Memory B cell (primary cell): ENCODE measurements at regions not wholly inside any gene's neighbourhood (a gene's known extent, or its start where the extent isn't known, plus 50 kb on each side); places are given as distances from the start of the nearest gene placed in this dataset.
"Not testable (repeated sequence)": the region's sequence is repeated elsewhere in the genome, so short reads cannot be mapped to it uniquely, and the experiment has no call there.

Experiments
- ATAC-seq: fragments of 150-1000 bp; cut with Tn5 transposase; 2 replicates; pipeline ENCODE4 v1.10.0; 2021; ENCODE audit warnings: low read depth, mild to moderate bottlenecking, moderate library complexity
- DNase-seq, 2 donors: peaks; one replicate each; pipeline ENCODE4 v3.0.0; 2022; ENCODE audit warnings: low spot score in 2 of 2
- H3K27ac Mint-ChIP-seq: one replicate; pipeline ENCODE4 v1.8.0; 2022; ENCODE audit warnings: mild to moderate bottlenecking, moderate library complexity, mixed read lengths
- H3K27me3 Mint-ChIP-seq: one replicate; pipeline ENCODE4 v1.8.0; 2022; ENCODE audit warnings: mixed read lengths
- H3K36me3 Mint-ChIP-seq: one replicate; pipeline ENCODE4 v1.8.0; 2022; ENCODE audit warnings: mild to moderate bottlenecking, mixed read lengths
- H3K4me1 Mint-ChIP-seq: one replicate; pipeline ENCODE4 v1.8.0; 2022; ENCODE audit warnings: mixed read lengths
- H3K4me3 Mint-ChIP-seq: one replicate; pipeline ENCODE4 v1.8.0; 2022; ENCODE audit warnings: mild to moderate bottlenecking, moderate library complexity, mixed read lengths
- H3K9me3 Mint-ChIP-seq: one replicate; pipeline ENCODE4 v1.8.0; 2022; ENCODE audit warnings: mixed read lengths

GRCh38 chr1:81264976-81265375 is 535.8 kb upstream of the ADGRL2 start:
- no peaks in the 10 kb centered on the region for H3K27me3 Mint-ChIP-seq
- H3K27ac Mint-ChIP-seq: no peak overlapping the region
- no peak for DNase-seq
- no peak for ATAC-seq
- H3K4me1 Mint-ChIP-seq: no peaks in the 10 kb centered on the region
- peaks cover 1% of the 10 kb centered on the region for H3K9me3 Mint-ChIP-seq
- H3K36me3 Mint-ChIP-seq: no peaks in the 10 kb centered on the region
- H3K4me3 Mint-ChIP-seq: no peak overlapping the region

GRCh38 chr1:81259625-81260411 is 540.9 kb upstream of the ADGRL2 start:
- Mint-ChIP-seq H3K27me3 (no peaks in the 10 kb centered on the region), H3K4me1 (no peaks in the 10 kb centered on the region), H3K9me3 (peaks cover 1% of the 10 kb centered on the region), H3K27ac (no peak overlapping the region), H3K36me3 (no peaks in the 10 kb centered on the region), H3K4me3 (no peak overlapping the region)
- no peak for ATAC-seq
- DNase-seq: no peak

- H3K4me1 Mint-ChIP-seq: no peaks in the 10 kb centered on the region
- no peaks in the 10 kb centered on the region for H3K27me3 Mint-ChIP-seq
- H3K36me3 Mint-ChIP-seq: no peaks in the 10 kb centered on the region
- DNase-seq (no peak), ATAC-seq (no peak)
- H3K27ac Mint-ChIP-seq: no peak overlapping the region
- H3K4me3 Mint-ChIP-seq: no peak overlapping the region
- H3K9me3 Mint-ChIP-seq: no peaks in the 10 kb centered on the region
Observed at GRCh38 chr1:81254560-81254959, 546.2 kb upstream of the ADGRL2 start.

GRCh38 chr1:81254068-81254467 is 546.7 kb upstream of the ADGRL2 start:
- ATAC-seq (no peak), DNase-seq (no peak)
- Mint-ChIP-seq H3K36me3 (no peaks in the 10 kb centered on the region), H3K4me1 (no peaks in the 10 kb centered on the region), H3K27me3 (no peaks in the 10 kb centered on the region), H3K4me3 (no peak overlapping the region), H3K9me3 (no peaks in the 10 kb centered on the region), H3K27ac (no peak overlapping the region)

- DNase-seq (no peak), ATAC-seq (no peak)
- Mint-ChIP-seq H3K27me3 (peaks cover 4% of the 10 kb centered on the region), H3K27ac (no peak overlapping the region), H3K4me1 (no peaks in the 10 kb centered on the region), H3K36me3 (no peaks in the 10 kb centered on the region), H3K4me3 (no peak overlapping the region), H3K9me3 (no peaks in the 10 kb centered on the region)
Observed at GRCh38 chr1:81252471-81253151, 548.1 kb upstream of the ADGRL2 start.

GRCh38 chr1:81250825-81251224 is 549.9 kb upstream of the ADGRL2 start:
- H3K4me3 Mint-ChIP-seq, H3K4me1 Mint-ChIP-seq, H3K27me3 Mint-ChIP-seq, H3K9me3 Mint-ChIP-seq, DNase-seq, H3K27ac Mint-ChIP-seq, ATAC-seq, H3K36me3 Mint-ChIP-seq: not testable (repeated sequence)

- not testable (repeated sequence) for ATAC-seq, H3K36me3 Mint-ChIP-seq, H3K27ac Mint-ChIP-seq, DNase-seq, H3K9me3 Mint-ChIP-seq, H3K4me1 Mint-ChIP-seq, H3K4me3 Mint-ChIP-seq, H3K27me3 Mint-ChIP-seq
Observed at GRCh38 chr1:81245084-81245715, 555.5 kb upstream of the ADGRL2 start.

- not testable (repeated sequence) for DNase-seq, H3K4me3 Mint-ChIP-seq, H3K27ac Mint-ChIP-seq, H3K27me3 Mint-ChIP-seq, H3K9me3 Mint-ChIP-seq, H3K36me3 Mint-ChIP-seq, H3K4me1 Mint-ChIP-seq, ATAC-seq
Observed at GRCh38 chr1:81244612-81245011, 556.1 kb upstream of the ADGRL2 start.

- Mint-ChIP-seq H3K27me3 (peaks cover 1% of the 10 kb centered on the region), H3K27ac (no peak overlapping the region), H3K4me3 (no peak overlapping the region), H3K9me3 (peaks cover 2% of the 10 kb centered on the region), H3K36me3 (no peaks in the 10 kb centered on the region), H3K4me1 (peaks cover 2% of the 10 kb centered on the region)
- ATAC-seq: no peak
- no peak for DNase-seq
Observed at GRCh38 chr1:81242103-81242502, 558.6 kb upstream of the ADGRL2 start.

GRCh38 chr1:81238129-81238528 is 562.6 kb upstream of the ADGRL2 start:
- Mint-ChIP-seq H3K4me1 (peaks cover 2% of the 10 kb centered on the region), H3K4me3 (peak overlapping the region; percentile 1), H3K27ac (no peak overlapping the region), H3K9me3 (no peaks in the 10 kb centered on the region), H3K36me3 (no peaks in the 10 kb centered on the region), H3K27me3 (peaks cover 1% of the 10 kb centered on the region)
- DNase-seq: no peak
- no peak for ATAC-seq

- DNase-seq (no peak), ATAC-seq (no peak)
- H3K27ac Mint-ChIP-seq: no peak overlapping the region
- H3K27me3 Mint-ChIP-seq: peaks cover 1% of the 10 kb centered on the region
- H3K4me1 Mint-ChIP-seq: peaks cover 2% of the 10 kb centered on the region
- H3K4me3 Mint-ChIP-seq: peak overlapping the region; percentile 1
- H3K9me3 Mint-ChIP-seq: no peaks in the 10 kb centered on the region
- H3K36me3 Mint-ChIP-seq: no peaks in the 10 kb centered on the region
Observed at GRCh38 chr1:81237473-81238089, 563.2 kb upstream of the ADGRL2 start.

GRCh38 chr1:81234237-81234636 is 566.5 kb upstream of the ADGRL2 start:
- Mint-ChIP-seq H3K9me3 (no peaks in the 10 kb centered on the region), H3K4me1 (peaks cover 2% of the 10 kb centered on the region)
- no peak for DNase-seq

GRCh38 chr1:81233591-81233990 is 567.1 kb upstream of the ADGRL2 start:
- no peak overlapping the region for H3K27ac Mint-ChIP-seq
- no peaks in the 10 kb centered on the region for H3K36me3 Mint-ChIP-seq
- H3K4me3 Mint-ChIP-seq: no peak overlapping the region
- no peaks in the 10 kb centered on the region for H3K9me3 Mint-ChIP-seq
- peaks cover 2% of the 10 kb centered on the region for H3K4me1 Mint-ChIP-seq
- DNase-seq: no peak
- no peaks in the 10 kb centered on the region for H3K27me3 Mint-ChIP-seq
- no peak for ATAC-seq

More at GRCh38 chr1:81234237-81234636, 566.5 kb upstream of the ADGRL2 start:
- Mint-ChIP-seq H3K27ac (no peak overlapping the region), H3K36me3 (no peaks in the 10 kb centered on the region), H3K27me3 (no peaks in the 10 kb centered on the region), H3K4me3 (no peak overlapping the region)
- ATAC-seq: no peak

- DNase-seq: no peak
- H3K9me3 Mint-ChIP-seq: no peaks in the 10 kb centered on the region
- ATAC-seq: no peak
- no peaks in the 10 kb centered on the region for H3K4me1 Mint-ChIP-seq
- H3K4me3 Mint-ChIP-seq: no peak overlapping the region
- H3K36me3 Mint-ChIP-seq: no peaks in the 10 kb centered on the region
- H3K27ac Mint-ChIP-seq: no peak overlapping the region
- H3K27me3 Mint-ChIP-seq: no peaks in the 10 kb centered on the region
Observed at GRCh38 chr1:81232420-81232819, 568.3 kb upstream of the ADGRL2 start.
